ENCODE measurements at regions not wholly inside any gene's neighbourhood (a gene's known extent, or its start where the extent isn't known, plus 50 kb on each side); places are given as distances from the start of the nearest gene placed in this dataset.

DNA sequence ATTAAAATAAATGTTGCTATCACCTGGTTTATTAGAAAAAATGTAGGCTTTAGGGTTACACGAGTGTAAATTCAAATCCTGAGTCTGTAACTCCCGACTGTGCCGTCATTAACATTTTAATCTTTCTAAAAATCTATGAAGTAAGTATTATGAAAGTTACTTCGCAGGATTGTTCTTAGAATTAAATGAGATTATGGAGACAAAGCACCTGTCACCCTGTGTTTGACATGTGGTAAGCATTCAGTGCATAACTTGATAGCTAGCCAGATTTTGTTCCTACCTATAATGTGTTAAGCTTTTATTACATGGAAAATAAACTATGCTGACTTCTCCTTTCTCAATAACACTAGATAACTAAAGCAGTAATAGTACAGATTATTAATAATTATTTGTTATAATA lies 429.7 kb upstream of the MMS22L start:
- no peak for TF ChIP-seq SIRT6 (IDR thresholded peaks at IDR 0.05; ENCODE audit: low read length)
- TF ChIP-seq YY1 (IDR thresholded peaks at IDR 0.05; ENCODE audit: low read depth, low read length) = no peak
- TF ChIP-seq POLR2A (IDR thresholded peaks at IDR 0.05; ENCODE audit: control extremely low read depth in 1 of 2, low read depth in 2 of 2, low read length in 2 of 2) = no peak
- no peak for TF ChIP-seq GTF2F1 (IDR thresholded peaks at IDR 0.05; ENCODE audit: borderline replicate concordance, low read depth, low read length)
- TF ChIP-seq, protein P1, sequence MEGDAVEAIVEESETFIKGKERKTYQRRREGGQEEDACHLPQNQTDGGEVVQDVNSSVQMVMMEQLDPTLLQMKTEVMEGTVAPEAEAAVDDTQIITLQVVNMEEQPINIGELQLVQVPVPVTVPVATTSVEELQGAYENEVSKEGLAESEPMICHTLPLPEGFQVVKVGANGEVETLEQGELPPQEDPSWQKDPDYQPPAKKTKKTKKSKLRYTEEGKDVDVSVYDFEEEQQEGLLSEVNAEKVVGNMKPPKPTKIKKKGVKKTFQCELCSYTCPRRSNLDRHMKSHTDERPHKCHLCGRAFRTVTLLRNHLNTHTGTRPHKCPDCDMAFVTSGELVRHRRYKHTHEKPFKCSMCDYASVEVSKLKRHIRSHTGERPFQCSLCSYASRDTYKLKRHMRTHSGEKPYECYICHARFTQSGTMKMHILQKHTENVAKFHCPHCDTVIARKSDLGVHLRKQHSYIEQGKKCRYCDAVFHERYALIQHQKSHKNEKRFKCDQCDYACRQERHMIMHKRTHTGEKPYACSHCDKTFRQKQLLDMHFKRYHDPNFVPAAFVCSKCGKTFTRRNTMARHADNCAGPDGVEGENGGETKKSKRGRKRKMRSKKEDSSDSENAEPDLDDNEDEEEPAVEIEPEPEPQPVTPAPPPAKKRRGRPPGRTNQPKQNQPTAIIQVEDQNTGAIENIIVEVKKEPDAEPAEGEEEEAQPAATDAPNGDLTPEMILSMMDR (IDR thresholded peaks at IDR 0.05; ENCODE audit: control extremely low read depth in 1 of 3, insufficient read depth in 1 of 3, low read depth in 1 of 3, low read length in 3 of 3) = no peak
